ENCODE measurements at regions not wholly inside any gene's neighbourhood (a gene's known extent, or its start where the extent isn't known, plus 50 kb on each side); places are given as distances from the start of the nearest gene placed in this dataset.

DNA sequence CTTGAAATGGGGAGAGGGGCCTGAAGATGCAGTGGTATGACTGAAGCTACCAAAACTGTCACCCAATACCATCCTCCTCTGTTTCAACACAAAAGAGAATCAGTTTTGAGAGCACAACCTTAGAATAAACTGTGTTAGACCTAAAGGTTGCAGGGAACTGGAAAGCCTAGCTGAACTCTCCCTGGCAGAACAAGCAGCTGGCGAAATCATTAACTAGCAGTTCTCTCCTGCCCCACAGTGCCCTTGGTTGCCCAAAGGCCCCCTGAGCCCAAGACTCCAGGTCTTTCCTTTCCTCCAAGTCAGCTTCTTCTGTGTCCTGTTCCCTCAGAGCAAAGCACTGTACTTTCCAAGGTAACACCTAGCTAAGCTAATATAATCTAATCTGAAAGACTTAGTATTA is 135.4 kb upstream of the SLC30A5 start:
- DNase-seq: no peak

DNA sequence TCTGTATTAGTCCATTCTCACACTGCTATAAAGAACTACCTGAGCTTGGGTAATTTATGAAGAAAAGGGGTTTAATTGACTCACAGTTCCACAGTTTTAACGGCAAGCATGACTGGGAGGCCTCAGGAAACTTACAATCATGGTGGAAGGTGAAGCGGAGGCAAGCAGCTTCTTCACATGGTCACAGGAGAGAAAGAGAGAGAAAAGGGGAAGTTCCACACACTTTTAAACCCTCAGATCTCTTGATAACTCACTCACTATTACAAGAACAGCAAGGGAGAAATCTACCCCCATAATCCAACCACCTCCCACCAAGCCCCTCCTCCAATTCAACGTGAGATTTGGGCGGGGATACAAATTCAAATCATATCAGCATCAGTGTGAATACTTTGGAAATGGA is 133.4 kb upstream of the SLC30A5 start:
- no peak for DNase-seq

GRCh38 chr5:68960961-68961360 is 132.9 kb upstream of the SLC30A5 start:
- DNase-seq: no peak

DNA sequence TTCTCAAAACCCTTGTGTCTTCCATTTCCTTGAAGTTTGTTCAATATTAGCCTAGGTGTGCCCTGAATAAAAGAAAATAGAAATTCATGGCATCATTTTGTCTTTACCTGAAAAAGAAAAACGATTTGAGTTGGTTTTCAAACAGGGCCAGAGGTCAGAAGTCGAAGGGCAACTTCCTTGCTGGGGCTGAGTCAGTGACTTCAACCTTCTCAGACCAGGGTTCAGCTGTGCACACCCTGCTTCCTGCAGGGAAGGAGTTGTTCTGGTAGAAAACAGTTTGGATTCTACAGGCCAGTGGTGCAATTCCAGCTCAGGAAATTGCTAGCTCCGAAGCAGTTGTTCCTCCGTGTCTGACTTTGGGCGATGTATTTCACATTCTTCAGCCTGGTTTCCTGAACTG is 132.1 kb upstream of the SLC30A5 start:
- no peak for DNase-seq

GRCh38 chr5:68962757-68963484 is 130.9 kb upstream of the SLC30A5 start:
- DNase-seq: no peak

GRCh38 chr5:68964679-68965078 is 129.1 kb upstream of the SLC30A5 start:
- DNase-seq: no peak

GRCh38 chr5:68965926-68966325 is 127.9 kb upstream of the SLC30A5 start:
- DNase-seq: no peak

DNA sequence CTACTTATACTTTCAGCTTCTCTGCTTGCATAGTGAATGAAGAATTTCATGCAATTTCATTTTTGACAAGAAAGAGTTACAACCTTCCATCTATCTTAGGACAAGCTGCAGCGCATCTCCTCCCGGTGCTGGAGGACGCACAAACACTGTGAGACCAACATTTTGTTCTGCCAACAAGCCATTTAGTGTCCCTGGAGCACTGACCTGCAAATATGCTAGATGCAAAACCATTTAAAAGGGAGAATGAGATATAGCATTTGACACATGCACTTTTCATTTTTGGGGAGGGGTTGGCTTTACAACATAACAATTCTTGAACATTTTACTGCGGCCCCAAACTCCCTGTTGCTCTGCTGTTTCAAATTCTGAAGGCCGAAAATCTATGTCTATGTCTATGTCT is 127.2 kb upstream of the SLC30A5 start:
- DNase-seq: no peak

DNA sequence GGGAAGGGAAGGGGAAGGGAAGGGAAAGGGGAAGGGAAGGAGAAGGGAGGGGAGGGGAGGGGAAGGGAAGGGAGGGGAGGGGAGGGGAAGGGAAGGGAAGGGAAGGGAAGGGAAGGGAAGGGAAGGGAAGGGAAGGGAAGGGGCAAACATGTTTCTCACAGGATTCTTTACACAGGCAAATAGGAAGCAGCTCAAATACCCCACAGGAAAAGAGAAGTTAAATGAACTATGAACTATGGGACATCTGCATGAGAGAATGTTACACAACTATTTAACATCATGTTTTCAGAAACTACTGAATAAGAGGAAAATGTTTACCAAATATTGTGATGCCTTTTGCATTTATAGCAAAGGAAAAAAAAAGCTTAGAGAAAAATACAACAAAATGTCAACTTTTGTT is 125.4 kb upstream of the SLC30A5 start:
- DNase-seq: no peak

DNA sequence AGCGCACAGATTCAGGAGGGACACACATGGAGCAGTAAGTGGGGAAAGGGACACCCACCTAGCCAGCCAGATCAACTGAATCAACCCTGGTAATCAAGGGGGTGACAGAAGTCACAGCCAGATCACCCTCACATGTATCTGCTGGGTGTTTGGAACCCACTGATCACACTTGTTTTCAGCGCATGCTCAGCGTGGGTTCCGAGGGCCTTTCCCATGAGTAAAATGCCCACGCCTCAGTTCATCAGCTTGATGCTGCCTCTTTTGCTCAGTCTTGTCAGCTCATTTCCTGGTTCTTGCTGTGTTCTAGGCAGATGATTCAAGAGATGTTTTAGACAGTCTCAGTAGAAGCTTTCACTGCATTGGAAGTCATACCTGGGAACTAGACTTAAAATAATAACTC is 123.2 kb upstream of the SLC30A5 start:
- no peak for DNase-seq

DNA sequence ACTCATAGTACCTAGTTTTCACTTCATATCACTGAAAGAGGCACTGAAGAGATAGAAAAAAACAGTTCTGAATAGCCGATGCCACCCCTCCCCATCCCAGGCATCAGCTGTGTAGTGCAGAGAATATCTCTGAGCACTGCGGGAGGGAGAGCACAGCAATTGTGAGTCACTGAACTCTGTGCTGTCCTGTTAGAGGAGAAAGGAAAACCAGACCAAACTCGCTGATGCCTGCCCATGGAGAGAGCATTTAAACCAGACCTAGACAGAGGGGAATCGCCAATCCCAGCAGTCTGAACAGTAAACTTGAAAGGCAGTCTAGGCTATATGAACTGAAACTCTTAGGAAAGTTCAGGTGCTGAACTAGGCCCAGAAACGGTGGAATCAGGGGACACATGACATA is 120.1 kb upstream of the SLC30A5 start:
- DNase-seq: no peak

DNA sequence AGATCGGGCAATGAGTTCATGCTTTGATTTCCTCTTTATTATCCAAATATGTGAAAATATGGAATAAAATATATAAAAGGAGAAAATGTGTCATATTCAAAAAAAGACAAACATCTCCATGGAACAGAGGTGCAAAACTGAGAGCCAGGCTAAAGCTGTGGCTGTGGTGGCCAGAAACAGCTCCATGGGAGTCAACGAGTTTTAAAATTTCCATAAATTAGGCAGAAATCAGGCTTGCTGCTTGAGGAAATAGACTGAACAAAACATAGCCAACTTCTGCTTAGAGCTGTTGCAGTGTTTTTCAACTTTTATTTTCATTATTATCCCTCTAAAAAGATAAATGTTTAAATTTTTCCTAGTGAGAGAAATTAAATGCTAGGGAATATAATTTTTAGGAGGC is 110.8 kb upstream of the SLC30A5 start:
- DNase-seq: no peak

DNA sequence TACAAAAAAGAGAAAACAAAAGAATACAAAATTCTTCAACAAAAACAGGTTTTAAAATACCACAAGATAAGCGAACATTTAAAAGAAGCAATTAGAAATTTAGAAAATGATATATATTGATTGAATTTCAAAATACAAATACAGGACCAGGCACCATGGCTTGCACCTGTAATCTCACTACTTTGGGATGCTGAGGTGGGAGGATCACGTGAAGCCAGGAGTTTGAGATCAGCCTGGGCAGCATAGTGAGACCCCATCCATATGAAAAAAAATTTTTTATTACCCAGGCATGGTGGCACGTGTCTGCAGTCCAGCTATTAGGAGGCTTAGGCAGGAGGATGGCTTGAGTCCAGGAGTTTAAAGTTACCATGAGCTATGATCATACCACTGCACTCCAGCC is 109.9 kb upstream of the SLC30A5 start:
- no peak for DNase-seq

- no peak for DNase-seq
Measured at GRCh38 chr5:68991279-68992084, 102.3 kb upstream of the SLC30A5 start.

- DNase-seq: no peak
Measured at GRCh38 chr5:68994645-68995044, 99.2 kb upstream of the SLC30A5 start.

DNA sequence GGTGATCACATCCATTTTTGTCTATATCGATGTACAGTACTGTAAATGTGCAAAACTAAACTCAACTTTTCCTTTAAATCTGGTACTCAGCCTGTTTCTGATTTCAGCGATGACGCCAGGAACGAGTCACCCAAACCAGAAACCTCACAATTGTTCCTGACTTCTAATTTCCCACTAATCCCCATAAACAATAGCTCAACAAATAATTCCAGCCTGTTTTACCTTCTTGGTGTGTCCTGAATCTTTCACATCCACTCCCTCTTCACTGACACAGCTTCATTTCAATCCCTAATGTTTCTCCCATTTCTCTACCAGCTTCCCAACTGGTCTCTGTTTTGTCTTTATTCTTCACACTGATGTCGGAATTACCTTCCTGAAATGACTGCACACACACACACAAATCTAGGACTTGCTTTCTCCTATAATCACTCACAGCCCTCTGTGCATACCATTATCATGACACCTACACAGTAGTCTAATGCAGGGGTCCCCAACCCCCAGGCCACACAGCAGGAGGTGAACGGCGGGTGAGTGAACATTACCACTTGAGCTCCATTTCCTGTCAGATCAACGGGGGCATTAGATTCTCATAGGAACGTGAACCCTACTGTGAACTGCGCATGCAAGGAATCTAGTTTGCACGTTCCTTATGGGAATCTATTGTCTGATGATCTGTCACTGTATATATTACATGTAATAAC is 97.8 kb upstream of the SLC30A5 start:
- no peak for DNase-seq

DNA sequence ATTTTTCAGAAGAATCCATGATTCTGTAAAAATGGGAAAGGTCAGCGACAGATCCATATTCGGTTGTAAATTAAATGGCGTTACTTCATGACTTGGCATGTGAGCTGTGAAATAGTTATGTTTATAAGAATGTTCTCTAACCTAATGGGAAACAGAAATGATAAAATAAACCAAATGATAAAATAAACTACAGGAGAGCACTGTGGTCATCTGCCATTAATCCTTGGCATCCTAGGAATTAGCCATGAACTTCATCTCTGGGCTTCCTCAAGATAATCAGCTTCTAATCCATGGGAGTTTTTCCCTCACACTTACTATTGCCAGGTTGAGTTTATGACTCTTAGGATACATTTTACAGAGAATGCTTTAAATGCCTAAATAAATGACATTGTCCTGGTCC is 94.6 kb upstream of the SLC30A5 start:
- no peak for DNase-seq

- DNase-seq: no peak
Measured at GRCh38 chr5:69000216-69000919, 93.4 kb upstream of the SLC30A5 start.

DNA sequence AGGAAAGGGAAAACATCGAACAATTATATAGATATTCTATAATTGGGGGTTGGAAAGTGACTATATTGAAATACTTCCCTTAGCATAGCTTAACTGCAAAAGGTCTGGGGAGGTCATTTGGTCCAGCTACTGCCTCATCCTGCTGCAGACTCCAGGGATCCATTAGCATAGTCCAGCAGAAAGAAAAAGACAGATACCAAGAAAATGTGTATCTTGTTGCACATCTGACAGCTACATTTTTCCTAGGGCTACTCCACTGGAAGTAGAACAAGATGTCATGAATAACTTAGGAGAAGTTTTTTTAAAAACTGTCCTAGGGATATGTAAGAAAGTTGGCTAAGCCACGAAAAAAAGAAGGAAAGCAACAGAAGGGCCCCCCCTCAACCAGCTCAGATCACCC is 92.9 kb upstream of the SLC30A5 start:
- no peak for DNase-seq

GRCh38 chr5:69001627-69002026 is 92.2 kb upstream of the SLC30A5 start:
- no peak for DNase-seq

GRCh38 chr5:69004127-69004526 is 89.7 kb upstream of the SLC30A5 start:
- no peak for DNase-seq

GRCh38 chr5:69004676-69005075 is 89.1 kb upstream of the SLC30A5 start:
- no peak for DNase-seq

DNA sequence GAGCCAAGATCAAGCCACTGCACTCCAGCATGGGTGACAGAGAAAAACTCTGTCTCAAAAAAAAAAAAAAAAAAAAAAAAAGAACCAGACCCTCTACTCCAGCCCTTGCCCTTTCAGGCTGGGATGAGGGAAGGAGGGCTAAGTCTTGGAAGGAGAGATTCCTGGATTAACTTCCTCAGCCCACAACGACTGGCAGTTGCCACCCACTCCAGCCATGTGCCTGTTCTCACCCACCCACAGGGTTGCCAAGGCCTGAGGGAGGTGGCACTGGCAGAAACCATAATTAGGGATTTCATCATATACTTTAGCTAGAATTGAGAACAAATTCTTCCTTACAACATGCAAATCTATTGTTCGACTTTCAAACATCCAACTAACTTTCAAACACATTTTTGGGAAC is 87.8 kb upstream of the SLC30A5 start:
- DNase-seq: no peak

Data from effector CD4-positive, alpha-beta T cell (primary cell).